Endometrial microvascular endothelial cells (primary cell): ENCODE measurements at regions not wholly inside any gene's neighbourhood (a gene's known extent, or its start where the extent isn't known, plus 50 kb on each side); places are given as distances from the start of the nearest gene placed in this dataset.
"Not testable (repeated sequence)": the region's sequence is repeated elsewhere in the genome, so short reads cannot be mapped to it uniquely, and the experiment has no call there.

Experiments
- in situ Hi-C: cut with HindIII; loops from 2 replicates; pipeline ENCODE4 v1.10.0; 2017; ENCODE audit warnings: low sequenced_read_pairs, low pct_unique_long_range_greater_than_20kb; ENCODE audit errors: inconsistent ontology term

GRCh38 chr6:27777614-27778355, 134.4 kb downstream of the OR2B2 start:
- in situ Hi-C loops: no loop called here

DNA sequence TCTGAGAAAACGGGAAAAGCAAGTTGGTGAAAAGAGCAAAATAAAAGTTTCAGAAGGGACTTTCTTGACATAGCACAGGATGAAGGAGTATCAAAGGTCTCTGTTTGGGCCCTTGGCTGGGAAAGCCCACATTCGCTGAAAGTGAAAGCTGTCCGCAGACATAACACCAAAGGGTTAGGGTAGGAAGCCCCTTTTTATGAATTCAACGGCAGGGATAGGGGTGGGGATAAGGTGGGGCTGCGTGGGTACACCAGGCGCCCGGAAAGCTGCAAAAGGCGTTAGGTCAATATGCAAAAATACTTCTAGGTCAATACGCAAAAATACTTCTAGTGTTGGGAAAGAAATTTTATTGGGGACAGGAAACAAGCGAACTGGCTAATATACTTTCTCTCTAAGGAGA, 135.1 kb downstream of the OR2B2 start:
- in situ Hi-C loops: no loop called here

DNA sequence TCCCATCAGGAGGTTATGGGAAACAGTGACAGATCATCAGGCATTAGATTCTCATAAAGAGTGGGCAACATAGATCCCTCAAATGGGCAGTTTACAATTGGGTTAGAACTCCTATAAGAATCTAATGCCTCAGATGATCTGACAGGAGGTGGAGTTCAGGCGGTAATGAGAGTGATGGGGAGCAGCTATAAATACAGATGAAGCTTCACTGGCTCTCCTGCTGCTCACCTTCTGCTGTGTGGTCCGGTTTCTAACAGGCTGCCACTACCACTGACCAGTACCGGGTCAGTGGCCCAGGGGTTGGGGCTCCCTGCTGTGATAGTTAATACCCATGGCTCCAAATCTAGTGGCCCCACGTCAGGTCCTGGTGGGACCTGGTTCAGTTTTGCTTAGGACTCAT, 135.7 kb downstream of the OR2B2 start:
- in situ Hi-C loops: no loop called here

GRCh38 chr6:27775796-27776184, 136.4 kb downstream of the OR2B2 start:
- in situ Hi-C loops: no loop called here

GRCh38 chr6:27775138-27775795, 136.9 kb downstream of the OR2B2 start:
- in situ Hi-C loops: not testable (repeated sequence)

GRCh38 chr6:27774264-27774600, 138.0 kb downstream of the OR2B2 start:
- in situ Hi-C loops: not testable (repeated sequence)

GRCh38 chr6:27773542-27774263, 138.5 kb downstream of the OR2B2 start:
- in situ Hi-C loops: not testable (repeated sequence)

DNA sequence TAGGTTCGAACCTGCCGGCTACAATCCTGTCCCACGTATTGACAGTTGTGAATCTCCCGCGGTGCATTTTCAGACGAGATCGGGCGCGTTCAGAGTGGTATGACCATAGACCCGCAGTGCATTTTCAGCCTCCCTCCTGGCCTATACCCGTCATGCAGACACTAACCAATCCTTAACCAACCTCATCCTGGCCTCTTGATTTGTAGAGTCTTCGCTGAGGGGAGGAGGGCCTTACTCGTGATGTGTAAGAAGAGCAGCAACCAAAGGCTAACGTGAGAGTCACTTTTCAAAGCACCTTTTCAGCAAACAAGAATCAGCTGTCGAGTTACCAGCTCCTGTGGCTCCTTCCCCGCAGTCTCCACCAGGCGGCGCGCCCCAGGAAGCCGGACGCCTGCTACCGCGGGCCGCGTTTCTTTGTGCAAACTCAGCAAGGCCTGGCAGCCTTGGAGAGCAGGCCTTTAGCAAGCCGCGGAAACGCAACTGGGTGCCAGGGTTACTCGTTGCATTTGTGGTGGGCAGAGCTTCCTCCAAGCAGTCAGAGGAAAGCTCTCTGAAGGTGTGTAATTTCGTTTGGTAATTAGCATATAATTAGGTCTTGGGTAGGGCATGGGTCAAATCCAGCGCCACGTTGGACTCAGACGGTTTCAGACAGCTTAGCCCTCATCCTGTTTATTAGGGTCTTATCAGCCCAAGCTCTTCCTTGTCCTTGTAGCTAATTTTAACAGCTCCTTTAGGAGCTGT, 139.8 kb downstream of the OR2B2 start:
- in situ Hi-C loops: no loop called here

- in situ Hi-C loops: no loop called here
These were observed 141.0 kb downstream of the OR2B2 start for GRCh38 chr6:27771235-27771634.

GRCh38 chr6:27770724-27771123, 141.5 kb downstream of the OR2B2 start:
- in situ Hi-C loops: no loop called here

- in situ Hi-C loops: no loop called here
These were observed 143.6 kb downstream of the OR2B2 start for GRCh38 chr6:27768556-27768955.

GRCh38 chr6:27767851-27768250, 144.3 kb downstream of the OR2B2 start:
- in situ Hi-C loops: no loop called here

DNA sequence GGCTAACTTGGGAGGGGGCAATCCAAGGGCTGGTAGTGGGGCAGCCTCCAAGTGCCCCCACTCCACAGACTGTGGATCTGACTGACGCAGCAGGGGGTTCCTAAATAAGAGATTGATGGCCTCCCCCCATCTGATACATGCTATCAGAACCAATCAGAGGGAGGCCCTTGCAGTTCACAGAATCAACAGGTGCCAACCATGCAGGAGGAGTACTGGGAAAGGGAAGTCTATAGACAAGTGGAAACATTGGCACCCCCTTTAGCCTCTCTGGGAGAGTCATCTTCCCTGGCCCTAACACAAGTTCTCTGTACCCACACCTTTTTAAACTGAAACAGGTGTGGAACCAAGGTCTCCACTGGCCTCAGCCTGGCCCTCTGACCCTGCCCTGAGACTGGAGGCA, 145.8 kb downstream of the OR2B2 start:
- in situ Hi-C loops: no loop called here

DNA sequence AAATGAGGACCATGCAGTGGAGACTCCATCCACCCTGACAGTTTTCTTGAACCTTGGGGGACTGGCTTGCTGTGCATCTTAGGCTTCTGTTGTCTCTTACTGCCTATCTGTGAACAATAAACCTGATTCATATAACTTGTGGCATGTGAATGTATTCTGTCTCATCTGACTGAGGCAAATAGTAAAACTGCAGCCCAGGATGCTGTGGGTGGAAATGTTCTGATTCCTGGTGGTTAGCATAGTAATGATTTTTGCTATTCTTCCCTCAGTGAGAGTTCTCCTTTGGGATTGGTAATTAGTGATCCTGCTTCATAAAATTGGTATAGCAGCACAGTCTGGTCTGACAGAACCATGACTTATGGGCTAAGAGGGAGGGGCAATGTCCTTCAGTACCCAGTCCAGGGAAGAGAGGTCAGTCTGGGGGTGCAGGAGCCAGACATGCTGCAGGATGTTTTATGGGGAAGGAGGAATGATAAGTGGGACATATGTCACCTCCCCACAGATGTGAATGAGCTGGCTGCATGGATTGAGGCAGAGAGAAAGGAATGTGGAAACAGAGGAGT, 147.1 kb downstream of the OR2B2 start:
- in situ Hi-C loops: no loop called here

GRCh38 chr6:27761391-27761790, 150.8 kb downstream of the OR2B2 start:
- in situ Hi-C loops: no loop called here

- in situ Hi-C loops: no loop called here
These were observed 151.7 kb downstream of the OR2B2 start for GRCh38 chr6:27760464-27760863.

GRCh38 chr6:27759930-27760329, 152.3 kb downstream of the OR2B2 start:
- in situ Hi-C loops: no loop called here

DNA sequence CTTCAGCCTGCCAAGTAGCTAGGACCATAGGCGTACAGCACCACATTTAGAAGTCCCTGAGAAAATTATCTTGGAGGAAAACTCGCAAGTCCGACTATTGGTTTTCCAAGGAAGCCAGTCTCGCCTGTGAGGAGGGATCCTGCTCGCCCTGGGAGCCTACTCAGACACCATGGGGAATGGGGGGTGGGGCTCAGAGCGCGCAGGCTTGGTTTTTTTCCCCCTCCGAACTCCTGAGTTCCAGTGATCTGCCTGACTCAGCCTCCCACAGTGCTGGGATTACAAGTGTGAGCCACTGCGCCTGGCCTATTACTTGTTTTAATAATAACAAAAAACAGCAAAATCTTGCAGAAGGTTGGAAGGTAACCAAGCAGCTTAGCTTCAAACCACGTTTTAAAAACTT, 153.7 kb downstream of the OR2B2 start:
- in situ Hi-C loops: no loop called here

- in situ Hi-C loops: no loop called here
These were observed 154.9 kb downstream of the OR2B2 start for GRCh38 chr6:27757307-27757706.
